H1 (cell line): ENCODE measurements at regions not wholly inside any gene's neighbourhood (a gene's known extent, or its start where the extent isn't known, plus 50 kb on each side); places are given as distances from the start of the nearest gene placed in this dataset.

Source experiments
- GTF2F1 ChIP-seq: IDR thresholded peaks from 2 replicates; pipeline ENCODE4 v1.6.1; 2012; ENCODE audit warnings: low read depth, low read length, improper control_type of control experiment, borderline replicate concordance
- KDM1A ChIP-seq: fragments of 200-600, 300-600 bp; sonication (generic); IDR thresholded peaks from 2 replicates; pipeline ENCODE4 v1.7.1; 2016; ENCODE audit warnings: mild to moderate bottlenecking, low read length, borderline replicate concordance
- KDM5A ChIP-seq: fragments of 200-600 bp; IDR thresholded peaks from 2 replicates; pipeline ENCODE4 v1.7.1; 2012; ENCODE audit warnings: mild to moderate bottlenecking, low read length, inconsistent platforms, mixed read lengths
- RXRA ChIP-seq: IDR thresholded peaks from 2 replicates; pipeline ENCODE4 v1.6.1; 2011; ENCODE audit warnings: low read depth, mild to moderate bottlenecking, low read length, moderate library complexity; ENCODE audit not compliant: insufficient read depth
- SIN3A ChIP-seq, 2 experiments: IDR thresholded peaks in 1 of 2; conservative IDR thresholded peaks in 1 of 2; 2 replicates each; pipeline ENCODE4 v1.6.1; 2011 to 2012; ENCODE audit warnings: low read length in 2 of 2, improper control_type of control experiment in 1 of 2, low read depth in 1 of 2, mild to moderate bottlenecking in 1 of 2
- TF ChIP-seq, protein P1 (sequence below): fragments of 300-600 bp; sonication (generic); IDR thresholded peaks from 2 replicates; pipeline ENCODE4 v1.7.1; 2012; ENCODE audit warnings: low read length, moderate library complexity, mild to moderate bottlenecking, inconsistent platforms; ENCODE audit not compliant: insufficient replicate concordance
- TF ChIP-seq, protein P2 (sequence below): IDR thresholded peaks from 2 replicates; pipeline ENCODE4 v1.6.1; 2012; ENCODE audit warnings: inconsistent platforms

DNA sequence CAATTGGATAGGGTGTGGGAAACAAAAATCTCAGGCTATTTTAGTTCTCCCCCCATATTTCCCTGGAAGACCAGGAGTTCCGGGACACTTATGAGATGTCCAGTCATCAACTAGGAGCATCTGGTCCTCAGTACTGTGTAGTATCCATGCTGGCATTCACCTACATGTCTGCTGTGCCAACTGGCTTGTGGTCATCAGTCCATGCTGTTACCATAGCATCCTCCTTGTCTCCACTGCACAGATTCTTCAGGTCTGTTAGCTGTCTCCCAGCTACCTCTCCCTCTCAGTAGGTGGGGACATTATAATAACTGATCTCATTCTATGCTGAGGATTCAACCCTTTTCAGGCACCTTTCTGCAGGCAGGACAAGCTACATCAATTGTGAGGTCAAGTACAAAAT is 302.9 kb downstream of the BARHL2 start (continued):
- TF ChIP-seq, protein P1, sequence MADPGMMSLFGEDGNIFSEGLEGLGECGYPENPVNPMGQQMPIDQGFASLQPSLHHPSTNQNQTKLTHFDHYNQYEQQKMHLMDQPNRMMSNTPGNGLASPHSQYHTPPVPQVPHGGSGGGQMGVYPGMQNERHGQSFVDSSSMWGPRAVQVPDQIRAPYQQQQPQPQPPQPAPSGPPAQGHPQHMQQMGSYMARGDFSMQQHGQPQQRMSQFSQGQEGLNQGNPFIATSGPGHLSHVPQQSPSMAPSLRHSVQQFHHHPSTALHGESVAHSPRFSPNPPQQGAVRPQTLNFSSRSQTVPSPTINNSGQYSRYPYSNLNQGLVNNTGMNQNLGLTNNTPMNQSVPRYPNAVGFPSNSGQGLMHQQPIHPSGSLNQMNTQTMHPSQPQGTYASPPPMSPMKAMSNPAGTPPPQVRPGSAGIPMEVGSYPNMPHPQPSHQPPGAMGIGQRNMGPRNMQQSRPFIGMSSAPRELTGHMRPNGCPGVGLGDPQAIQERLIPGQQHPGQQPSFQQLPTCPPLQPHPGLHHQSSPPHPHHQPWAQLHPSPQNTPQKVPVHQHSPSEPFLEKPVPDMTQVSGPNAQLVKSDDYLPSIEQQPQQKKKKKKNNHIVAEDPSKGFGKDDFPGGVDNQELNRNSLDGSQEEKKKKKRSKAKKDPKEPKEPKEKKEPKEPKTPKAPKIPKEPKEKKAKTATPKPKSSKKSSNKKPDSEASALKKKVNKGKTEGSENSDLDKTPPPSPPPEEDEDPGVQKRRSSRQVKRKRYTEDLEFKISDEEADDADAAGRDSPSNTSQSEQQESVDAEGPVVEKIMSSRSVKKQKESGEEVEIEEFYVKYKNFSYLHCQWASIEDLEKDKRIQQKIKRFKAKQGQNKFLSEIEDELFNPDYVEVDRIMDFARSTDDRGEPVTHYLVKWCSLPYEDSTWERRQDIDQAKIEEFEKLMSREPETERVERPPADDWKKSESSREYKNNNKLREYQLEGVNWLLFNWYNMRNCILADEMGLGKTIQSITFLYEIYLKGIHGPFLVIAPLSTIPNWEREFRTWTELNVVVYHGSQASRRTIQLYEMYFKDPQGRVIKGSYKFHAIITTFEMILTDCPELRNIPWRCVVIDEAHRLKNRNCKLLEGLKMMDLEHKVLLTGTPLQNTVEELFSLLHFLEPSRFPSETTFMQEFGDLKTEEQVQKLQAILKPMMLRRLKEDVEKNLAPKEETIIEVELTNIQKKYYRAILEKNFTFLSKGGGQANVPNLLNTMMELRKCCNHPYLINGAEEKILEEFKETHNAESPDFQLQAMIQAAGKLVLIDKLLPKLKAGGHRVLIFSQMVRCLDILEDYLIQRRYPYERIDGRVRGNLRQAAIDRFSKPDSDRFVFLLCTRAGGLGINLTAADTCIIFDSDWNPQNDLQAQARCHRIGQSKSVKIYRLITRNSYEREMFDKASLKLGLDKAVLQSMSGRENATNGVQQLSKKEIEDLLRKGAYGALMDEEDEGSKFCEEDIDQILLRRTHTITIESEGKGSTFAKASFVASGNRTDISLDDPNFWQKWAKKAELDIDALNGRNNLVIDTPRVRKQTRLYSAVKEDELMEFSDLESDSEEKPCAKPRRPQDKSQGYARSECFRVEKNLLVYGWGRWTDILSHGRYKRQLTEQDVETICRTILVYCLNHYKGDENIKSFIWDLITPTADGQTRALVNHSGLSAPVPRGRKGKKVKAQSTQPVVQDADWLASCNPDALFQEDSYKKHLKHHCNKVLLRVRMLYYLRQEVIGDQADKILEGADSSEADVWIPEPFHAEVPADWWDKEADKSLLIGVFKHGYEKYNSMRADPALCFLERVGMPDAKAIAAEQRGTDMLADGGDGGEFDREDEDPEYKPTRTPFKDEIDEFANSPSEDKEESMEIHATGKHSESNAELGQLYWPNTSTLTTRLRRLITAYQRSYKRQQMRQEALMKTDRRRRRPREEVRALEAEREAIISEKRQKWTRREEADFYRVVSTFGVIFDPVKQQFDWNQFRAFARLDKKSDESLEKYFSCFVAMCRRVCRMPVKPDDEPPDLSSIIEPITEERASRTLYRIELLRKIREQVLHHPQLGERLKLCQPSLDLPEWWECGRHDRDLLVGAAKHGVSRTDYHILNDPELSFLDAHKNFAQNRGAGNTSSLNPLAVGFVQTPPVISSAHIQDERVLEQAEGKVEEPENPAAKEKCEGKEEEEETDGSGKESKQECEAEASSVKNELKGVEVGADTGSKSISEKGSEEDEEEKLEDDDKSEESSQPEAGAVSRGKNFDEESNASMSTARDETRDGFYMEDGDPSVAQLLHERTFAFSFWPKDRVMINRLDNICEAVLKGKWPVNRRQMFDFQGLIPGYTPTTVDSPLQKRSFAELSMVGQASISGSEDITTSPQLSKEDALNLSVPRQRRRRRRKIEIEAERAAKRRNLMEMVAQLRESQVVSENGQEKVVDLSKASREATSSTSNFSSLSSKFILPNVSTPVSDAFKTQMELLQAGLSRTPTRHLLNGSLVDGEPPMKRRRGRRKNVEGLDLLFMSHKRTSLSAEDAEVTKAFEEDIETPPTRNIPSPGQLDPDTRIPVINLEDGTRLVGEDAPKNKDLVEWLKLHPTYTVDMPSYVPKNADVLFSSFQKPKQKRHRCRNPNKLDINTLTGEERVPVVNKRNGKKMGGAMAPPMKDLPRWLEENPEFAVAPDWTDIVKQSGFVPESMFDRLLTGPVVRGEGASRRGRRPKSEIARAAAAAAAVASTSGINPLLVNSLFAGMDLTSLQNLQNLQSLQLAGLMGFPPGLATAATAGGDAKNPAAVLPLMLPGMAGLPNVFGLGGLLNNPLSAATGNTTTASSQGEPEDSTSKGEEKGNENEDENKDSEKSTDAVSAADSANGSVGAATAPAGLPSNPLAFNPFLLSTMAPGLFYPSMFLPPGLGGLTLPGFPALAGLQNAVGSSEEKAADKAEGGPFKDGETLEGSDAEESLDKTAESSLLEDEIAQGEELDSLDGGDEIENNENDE = no peak
- TF ChIP-seq SIN3A (conservative IDR thresholded peaks at IDR 0.05 in 1 of 2, IDR thresholded peaks at IDR 0.05 in 1 of 2; ENCODE audit: low read depth in 1 of 2, low read length in 2 of 2) = no peak
- TF ChIP-seq, protein P2, sequence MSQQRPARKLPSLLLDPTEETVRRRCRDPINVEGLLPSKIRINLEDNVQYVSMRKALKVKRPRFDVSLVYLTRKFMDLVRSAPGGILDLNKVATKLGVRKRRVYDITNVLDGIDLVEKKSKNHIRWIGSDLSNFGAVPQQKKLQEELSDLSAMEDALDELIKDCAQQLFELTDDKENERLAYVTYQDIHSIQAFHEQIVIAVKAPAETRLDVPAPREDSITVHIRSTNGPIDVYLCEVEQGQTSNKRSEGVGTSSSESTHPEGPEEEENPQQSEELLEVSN = no peak
- no peak for TF ChIP-seq KDM5A
- no peak for TF ChIP-seq RXRA
- TF ChIP-seq GTF2F1 = no peak
- no peak for TF ChIP-seq KDM1A
